Ascending aorta (tissue), 2 donors: ENCODE measurements at regions not wholly inside any gene's neighbourhood (a gene's known extent, or its start where the extent isn't known, plus 50 kb on each side); places are given as distances from the start of the nearest gene placed in this dataset.

Source experiments
- DNase-seq, 2 donors: peaks; one replicate each; pipeline ENCODE4 v3.0.0-alpha.2; 2019; ENCODE audit warnings: low spot score in 2 of 2
- H3K27ac ChIP-seq, 2 donors: fragments of 200-600 bp; sonication (generic); one replicate each; pipeline ENCODE4 v1.5.1; 2016 to 2017; ENCODE audit warnings: mild to moderate bottlenecking in 1 of 2
- H3K27me3 ChIP-seq: fragments of 200-600 bp; sonication (generic); one replicate; pipeline ENCODE4 v1.5.1; 2017
- H3K36me3 ChIP-seq, 2 donors: fragments of 200-600 bp; sonication (generic); one replicate each; pipeline ENCODE4 v1.5.1; 2016
- H3K4me1 ChIP-seq, 2 donors: fragments of 200-600 bp; sonication (generic); one replicate each; pipeline ENCODE4 v1.5.1; 2016 to 2017; ENCODE audit warnings: mild to moderate bottlenecking in 1 of 2
- H3K4me3 ChIP-seq, 2 donors: fragments of 200-600 bp; sonication (generic); one replicate each; pipeline ENCODE4 v1.5.1; 2016 to 2017; ENCODE audit warnings: mild to moderate bottlenecking in 1 of 2
- H3K9me3 ChIP-seq, 2 donors: fragments of 200-600 bp; sonication (generic); one replicate each; pipeline ENCODE4 v1.5.1; 2016
- CTCF ChIP-seq, 3 experiments: fragments of 200-600 bp in 2 of 3; fragments of 450-650 bp in 1 of 3; sonication (generic) in 2 of 3; IDR thresholded peaks; one replicate each; pipeline ENCODE4 v1.5.1; 2016 to 2019; ENCODE audit warnings: antibody characterized with exemption in 3 of 3, mild to moderate bottlenecking in 1 of 3, moderate library complexity in 1 of 3
- intact Hi-C: fragments of 100-400 bp; cut with DNase I; formaldehyde crosslinking; loops from one replicate; pipeline ENCODE4 v1.15.1; 2023

- TF ChIP-seq CTCF (IDR thresholded peaks at IDR 0.05), result no peak
- no peaks in the 10 kb centered on the region for H3K4me1 ChIP-seq
- DNase-seq, result no peak
- no peaks in the 10 kb centered on the region for H3K9me3 ChIP-seq
- H3K27me3 ChIP-seq, result no peaks in the 10 kb centered on the region
- H3K4me3 ChIP-seq, result no peak overlapping the region
- intact Hi-C loops, result no loop called here
- no peak overlapping the region for H3K27ac ChIP-seq
- no peaks in the 10 kb centered on the region for H3K36me3 ChIP-seq
Measured at GRCh38 chr21:31599013-31599412, 60.5 kb upstream of the SOD1 start.

GRCh38 chr21:31597683-31598082 lies 61.8 kb upstream of the SOD1 start:
- Histone ChIP-seq H3K9me3 (no peaks in the 10 kb centered on the region), H3K27ac (no peak overlapping the region), H3K4me1 (no peaks in the 10 kb centered on the region), H3K4me3 (no peak overlapping the region), H3K27me3 (no peaks in the 10 kb centered on the region), H3K36me3 (no peaks in the 10 kb centered on the region)
- intact Hi-C loops, result no loop called here
- no peak for DNase-seq
- TF ChIP-seq CTCF (IDR thresholded peaks at IDR 0.05), result no peak

- no peaks in the 10 kb centered on the region for H3K9me3 ChIP-seq
- no peak overlapping the region for H3K27ac ChIP-seq
- no peak for TF ChIP-seq CTCF (IDR thresholded peaks at IDR 0.05)
- intact Hi-C loops, result no loop called here
- H3K4me1 ChIP-seq, result no peaks in the 10 kb centered on the region
- no peak overlapping the region for H3K4me3 ChIP-seq
- no peak for DNase-seq
- H3K36me3 ChIP-seq, result no peaks in the 10 kb centered on the region
- no peaks in the 10 kb centered on the region for H3K27me3 ChIP-seq
Measured at GRCh38 chr21:31596055-31596454, 63.4 kb upstream of the SOD1 start.

GRCh38 chr21:31594726-31595125 lies 64.8 kb upstream of the SOD1 start:
- no peak for TF ChIP-seq CTCF (IDR thresholded peaks at IDR 0.05)
- no peak for DNase-seq
- intact Hi-C loops, result no loop called here
- Histone ChIP-seq H3K9me3 (no peaks in the 10 kb centered on the region), H3K4me3 (no peak overlapping the region), H3K36me3 (no peaks in the 10 kb centered on the region), H3K4me1 (no peaks in the 10 kb centered on the region), H3K27ac (no peak overlapping the region), H3K27me3 (no peaks in the 10 kb centered on the region)

GRCh38 chr21:31594279-31594678 lies 65.2 kb upstream of the SOD1 start:
- Histone ChIP-seq H3K9me3 (no peaks in the 10 kb centered on the region), H3K27ac (no peak overlapping the region), H3K4me1 (no peaks in the 10 kb centered on the region), H3K4me3 (no peak overlapping the region), H3K27me3 (no peaks in the 10 kb centered on the region), H3K36me3 (no peaks in the 10 kb centered on the region)
- no peak for DNase-seq
- intact Hi-C loops, result no loop called here
- TF ChIP-seq CTCF (IDR thresholded peaks at IDR 0.05), result no peak

- Histone ChIP-seq H3K4me3 (no peak overlapping the region), H3K4me1 (no peaks in the 10 kb centered on the region), H3K27ac (no peak overlapping the region), H3K36me3 (no peaks in the 10 kb centered on the region), H3K27me3 (no peaks in the 10 kb centered on the region), H3K9me3 (no peaks in the 10 kb centered on the region)
- intact Hi-C loops, result no loop called here
- DNase-seq, result no peak
- no peak for TF ChIP-seq CTCF (IDR thresholded peaks at IDR 0.05)
Measured at GRCh38 chr21:31592963-31593560, 66.4 kb upstream of the SOD1 start.
